ENCODE measurements at regions not wholly inside any gene's neighbourhood (a gene's known extent, or its start where the extent isn't known, plus 50 kb on each side); places are given as distances from the start of the nearest gene placed in this dataset.

GRCh38 chr5:156149213-156149612 lies 177.8 kb upstream of the SGCD start:
- Mint-ChIP-seq H3K27ac (no peak overlapping the region), H3K4me3 (no peak overlapping the region), H3K9me3 (peaks cover 2 to 5% of the 10 kb centered on the region in 2 donors), H3K4me1 (ENCODE audit: low read depth in 2 of 2) (no peaks in the 10 kb centered on the region), H3K27me3 (no peaks in the 10 kb centered on the region), H3K36me3 (ENCODE audit: insufficient read depth) (no peaks in the 10 kb centered on the region)
- ATAC-seq (replicated peaks) (no peak), DNase-seq (no peak)

- Mint-ChIP-seq H3K4me1 (ENCODE audit: low read depth in 2 of 2) (no peaks in the 10 kb centered on the region), H3K27ac (no peak overlapping the region), H3K27me3 (no peaks in the 10 kb centered on the region), H3K36me3 (ENCODE audit: insufficient read depth) (peaks cover 3% of the 10 kb centered on the region), H3K9me3 (no peaks in the 10 kb centered on the region), H3K4me3 (no peak overlapping the region)
- no peak for ATAC-seq (replicated peaks)
- DNase-seq, result no peak
Observed at GRCh38 chr5:156153602-156154001, 173.4 kb upstream of the SGCD start.

DNA sequence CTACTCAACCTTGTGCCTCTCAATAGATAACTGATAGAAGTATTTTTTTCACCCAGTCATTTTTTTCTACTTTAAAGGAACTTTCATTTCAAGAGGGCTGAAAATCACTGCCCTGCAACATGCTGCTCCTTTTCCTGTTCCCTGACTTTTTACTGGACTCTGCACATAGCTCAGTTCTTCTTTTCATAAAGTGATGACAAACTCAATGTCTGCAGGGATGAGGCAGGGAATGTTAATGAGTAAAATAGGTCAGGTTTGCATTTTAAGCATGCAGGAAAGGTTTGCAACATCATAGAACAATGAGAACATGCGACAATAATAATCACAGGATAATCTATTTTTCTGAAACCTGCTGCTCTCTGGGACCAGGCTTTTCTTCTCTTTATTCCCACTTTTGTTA lies 172.2 kb upstream of the SGCD start:
- H3K27ac Mint-ChIP-seq, result no peak overlapping the region
- H3K4me1 Mint-ChIP-seq (ENCODE audit: low read depth in 2 of 2), result no peaks in the 10 kb centered on the region
- peaks cover 3% of the 10 kb centered on the region for H3K36me3 Mint-ChIP-seq (ENCODE audit: insufficient read depth)

DNA sequence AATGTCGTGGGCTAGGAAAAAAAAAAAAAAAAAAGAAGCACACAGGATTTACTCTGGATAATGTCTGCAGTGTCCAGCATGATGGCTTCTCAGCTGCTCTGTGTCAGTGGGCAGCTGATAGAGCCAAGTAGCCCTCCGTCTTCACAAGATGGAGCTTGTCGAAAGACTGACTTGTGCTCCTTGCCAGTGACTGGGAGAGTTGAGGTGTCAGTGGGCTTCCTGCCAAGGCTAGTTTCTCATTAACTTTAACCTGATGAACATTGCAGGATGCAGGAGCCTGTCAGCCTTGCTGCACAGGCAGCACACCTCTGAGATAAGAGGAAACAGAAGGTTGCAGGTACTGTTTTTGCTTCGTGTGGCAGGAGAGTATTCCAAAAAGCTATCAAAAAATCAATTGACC lies 171.4 kb upstream of the SGCD start:
- Mint-ChIP-seq H3K4me1 (ENCODE audit: low read depth in 2 of 2) (no peaks in the 10 kb centered on the region), H3K9me3 (no peaks in the 10 kb centered on the region), H3K27ac (no peak overlapping the region)

More for the DNA sequence above, 172.2 kb upstream of the SGCD start:
- ATAC-seq (replicated peaks) (no peak), DNase-seq (no peak)
- H3K9me3 Mint-ChIP-seq, result no peaks in the 10 kb centered on the region
- H3K4me3 Mint-ChIP-seq, result no peak overlapping the region
- no peaks in the 10 kb centered on the region for H3K27me3 Mint-ChIP-seq

DNA sequence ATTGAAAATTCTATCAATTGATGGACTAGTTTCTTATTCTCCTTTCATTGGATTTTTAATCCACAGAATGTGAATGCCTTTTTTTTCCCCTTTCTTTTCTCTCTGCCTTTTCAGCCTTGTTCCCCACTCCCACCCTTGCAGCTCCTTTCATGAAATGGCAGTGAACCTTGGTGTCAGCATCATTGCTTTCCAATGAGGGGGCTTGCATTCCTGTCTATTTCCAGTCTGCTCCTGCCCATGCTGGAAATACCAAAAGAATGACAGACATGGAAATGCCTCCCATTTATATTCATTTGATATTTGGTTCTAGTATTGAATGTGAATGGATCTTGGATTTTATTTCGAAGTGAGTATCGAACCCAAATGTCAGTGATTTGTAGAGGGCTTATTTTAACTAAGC lies 162.7 kb upstream of the SGCD start:
- no peak for ATAC-seq (replicated peaks)
- no peak for DNase-seq
- no peaks in the 10 kb centered on the region for H3K36me3 Mint-ChIP-seq (ENCODE audit: insufficient read depth)

More for the DNA sequence above, 171.4 kb upstream of the SGCD start:
- Mint-ChIP-seq H3K4me3 (no peak overlapping the region), H3K36me3 (ENCODE audit: insufficient read depth) (peaks cover 3% of the 10 kb centered on the region), H3K27me3 (no peaks in the 10 kb centered on the region)
- ATAC-seq (replicated peaks) (no peak), DNase-seq (no peak)

DNA sequence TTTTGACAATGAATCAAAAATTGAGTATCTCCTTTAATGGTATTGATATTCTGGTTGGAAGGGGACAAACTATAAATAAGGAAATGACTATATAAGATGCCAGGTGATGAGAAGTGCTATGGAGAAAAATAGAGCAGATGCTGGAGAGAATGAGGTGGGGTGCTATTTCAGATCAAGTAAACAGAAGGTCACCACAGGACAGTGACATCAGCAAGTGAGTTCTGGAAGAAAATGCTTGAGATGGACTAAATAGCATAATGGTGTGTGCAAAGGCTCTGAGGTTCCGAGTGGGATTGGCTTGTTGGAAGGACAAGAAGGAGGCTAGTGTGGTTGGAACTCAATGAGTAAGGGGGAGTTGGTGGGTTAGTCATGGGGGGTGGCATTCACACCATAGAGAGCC lies 157.5 kb upstream of the SGCD start:
- H3K4me1 Mint-ChIP-seq (ENCODE audit: low read depth in 2 of 2), result no peaks in the 10 kb centered on the region
- H3K27me3 Mint-ChIP-seq, result peaks cover 0 to 9% of the 10 kb centered on the region in 2 donors
- DNase-seq, result no peak
- no peak for ATAC-seq (replicated peaks)
- H3K36me3 Mint-ChIP-seq (ENCODE audit: insufficient read depth), result no peaks in the 10 kb centered on the region
- H3K9me3 Mint-ChIP-seq, result no peaks in the 10 kb centered on the region
- no peak overlapping the region for H3K27ac Mint-ChIP-seq
- no peak overlapping the region for H3K4me3 Mint-ChIP-seq

More for the DNA sequence above, 162.7 kb upstream of the SGCD start:
- no peaks in the 10 kb centered on the region for H3K9me3 Mint-ChIP-seq
- no peak overlapping the region for H3K4me3 Mint-ChIP-seq
- no peak overlapping the region for H3K27ac Mint-ChIP-seq
- H3K27me3 Mint-ChIP-seq, result peaks cover 0 to 4% of the 10 kb centered on the region in 2 donors
- H3K4me1 Mint-ChIP-seq (ENCODE audit: low read depth in 2 of 2), result no peaks in the 10 kb centered on the region

GRCh38 chr5:156170351-156170961 lies 156.5 kb upstream of the SGCD start:
- Mint-ChIP-seq H3K27me3 (peaks cover 0 to 9% of the 10 kb centered on the region in 2 donors), H3K36me3 (ENCODE audit: insufficient read depth) (no peaks in the 10 kb centered on the region), H3K4me3 (no peak overlapping the region), H3K27ac (no peak overlapping the region), H3K9me3 (no peaks in the 10 kb centered on the region), H3K4me1 (ENCODE audit: low read depth in 2 of 2) (no peaks in the 10 kb centered on the region)
- DNase-seq, result no peak
- no peak for ATAC-seq (replicated peaks)

DNA sequence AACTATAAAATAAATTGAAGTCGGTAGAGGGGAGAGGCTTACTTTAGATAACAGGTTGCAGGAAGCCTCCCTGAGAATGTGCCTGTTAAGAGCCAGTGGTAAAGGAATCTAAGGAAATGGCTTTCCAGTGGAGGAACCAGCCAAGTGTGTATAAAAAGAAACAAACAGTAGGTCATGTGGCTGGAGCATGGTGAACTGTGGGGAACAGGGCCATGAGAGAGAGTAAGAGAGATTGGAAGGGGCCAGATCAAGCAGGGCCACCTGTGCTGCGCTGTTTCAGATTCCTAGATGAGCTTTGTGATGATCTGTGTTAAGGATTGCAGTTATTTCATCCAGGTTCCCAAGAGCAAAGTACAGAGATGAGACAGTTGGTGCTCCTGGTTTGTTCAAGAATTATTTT lies 152.7 kb upstream of the SGCD start:
- H3K36me3 Mint-ChIP-seq (ENCODE audit: insufficient read depth), result no peaks in the 10 kb centered on the region
- no peak overlapping the region for H3K27ac Mint-ChIP-seq
- peaks cover 0 to 5% of the 10 kb centered on the region in 2 donors for H3K27me3 Mint-ChIP-seq
- DNase-seq (no peak), ATAC-seq (replicated peaks) (no peak)
- no peaks in the 10 kb centered on the region for H3K4me1 Mint-ChIP-seq (ENCODE audit: low read depth in 2 of 2)
- H3K9me3 Mint-ChIP-seq, result no peaks in the 10 kb centered on the region
- H3K4me3 Mint-ChIP-seq, result no peak overlapping the region

GRCh38 chr5:156178117-156178516 lies 148.8 kb upstream of the SGCD start:
- H3K36me3 Mint-ChIP-seq (ENCODE audit: insufficient read depth), result no peaks in the 10 kb centered on the region
- ATAC-seq (replicated peaks) (no peak), DNase-seq (no peak)
- no peaks in the 10 kb centered on the region for H3K4me1 Mint-ChIP-seq (ENCODE audit: low read depth in 2 of 2)
- no peaks in the 10 kb centered on the region for H3K27me3 Mint-ChIP-seq
- H3K4me3 Mint-ChIP-seq, result no peak overlapping the region
- no peak overlapping the region for H3K27ac Mint-ChIP-seq
- no peaks in the 10 kb centered on the region for H3K9me3 Mint-ChIP-seq

DNA sequence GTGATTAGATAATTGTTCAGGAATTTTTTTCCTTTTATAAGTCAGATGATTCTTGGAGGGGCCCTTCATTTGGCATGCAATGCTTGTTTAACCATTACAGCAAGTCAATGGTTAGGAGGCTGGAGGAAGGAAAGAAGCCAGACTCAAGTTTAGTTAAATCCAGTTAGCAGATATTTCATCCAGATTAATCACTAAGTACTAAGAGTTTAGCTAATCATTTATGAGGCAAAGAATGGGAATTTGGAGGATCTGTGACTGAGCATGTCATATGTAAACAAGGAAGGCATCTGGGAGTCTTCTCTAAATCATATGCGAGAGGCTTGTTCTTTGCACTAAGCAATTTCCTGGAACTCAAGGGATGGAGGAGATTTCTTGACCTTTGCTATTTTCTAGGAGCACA lies 145.3 kb upstream of the SGCD start:
- Mint-ChIP-seq H3K27ac (no peak overlapping the region), H3K27me3 (no peaks in the 10 kb centered on the region), H3K4me3 (no peak overlapping the region), H3K4me1 (ENCODE audit: low read depth in 2 of 2) (no peaks in the 10 kb centered on the region), H3K9me3 (no peaks in the 10 kb centered on the region), H3K36me3 (ENCODE audit: insufficient read depth) (no peaks in the 10 kb centered on the region)
- ATAC-seq (replicated peaks), result no peak
- no peak for DNase-seq

GRCh38 chr5:156182174-156182967 lies 144.6 kb upstream of the SGCD start:
- Mint-ChIP-seq H3K27ac (no peak overlapping the region), H3K4me1 (ENCODE audit: low read depth in 2 of 2) (no peaks in the 10 kb centered on the region), H3K36me3 (ENCODE audit: insufficient read depth) (no peaks in the 10 kb centered on the region), H3K4me3 (no peak overlapping the region), H3K9me3 (no peaks in the 10 kb centered on the region), H3K27me3 (no peaks in the 10 kb centered on the region)
- DNase-seq, result no peak
- no peak for ATAC-seq (replicated peaks)

DNA sequence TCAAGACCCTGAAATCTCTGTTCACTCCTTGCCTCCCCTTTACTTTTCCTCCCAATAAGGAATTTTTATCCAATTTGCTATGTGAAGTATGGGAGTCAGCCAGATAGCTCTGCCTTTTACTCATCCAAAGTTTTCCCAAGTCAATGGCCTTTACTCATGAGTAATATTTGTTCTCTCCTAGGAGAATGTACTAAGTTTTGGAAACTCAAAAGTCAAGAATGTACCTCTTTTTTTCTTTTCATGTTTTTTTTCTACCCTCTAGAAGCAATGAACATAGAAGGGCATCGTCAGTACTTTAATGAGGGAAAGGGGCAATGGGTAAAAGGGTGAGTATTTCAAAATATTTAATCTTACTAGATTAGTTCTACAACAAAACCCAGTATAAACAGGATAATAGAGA lies 140.2 kb upstream of the SGCD start:
- ATAC-seq (replicated peaks) (no peak), DNase-seq (no peak)
- Mint-ChIP-seq H3K4me3 (no peak overlapping the region), H3K4me1 (ENCODE audit: low read depth in 2 of 2) (no peaks in the 10 kb centered on the region), H3K36me3 (ENCODE audit: insufficient read depth) (no peaks in the 10 kb centered on the region), H3K27ac (no peak overlapping the region), H3K9me3 (no peaks in the 10 kb centered on the region), H3K27me3 (no peaks in the 10 kb centered on the region)

DNA sequence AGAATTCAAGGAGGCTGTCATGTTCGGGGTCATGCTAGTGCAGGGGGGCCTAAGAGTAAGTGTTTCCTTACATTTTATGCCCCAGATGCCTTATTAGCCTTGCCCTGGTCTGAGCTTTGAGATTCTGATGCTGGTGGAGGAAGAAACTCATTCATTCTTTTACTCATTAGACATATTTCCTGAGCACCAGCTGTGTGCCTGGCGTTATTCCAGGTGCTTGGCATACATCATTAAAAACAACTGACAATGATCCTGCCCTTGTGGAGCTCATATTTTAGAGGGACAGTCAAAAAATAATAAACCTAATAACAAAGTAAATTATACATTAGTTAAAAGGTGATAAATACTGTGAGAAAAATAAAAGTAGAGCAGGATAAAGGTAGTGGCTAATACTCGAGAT lies 138.9 kb upstream of the SGCD start:
- ATAC-seq (replicated peaks), result no peak
- no peaks in the 10 kb centered on the region for H3K4me1 Mint-ChIP-seq (ENCODE audit: low read depth in 2 of 2)
- no peaks in the 10 kb centered on the region for H3K36me3 Mint-ChIP-seq (ENCODE audit: insufficient read depth)
- DNase-seq, result no peak
- H3K27me3 Mint-ChIP-seq, result no peaks in the 10 kb centered on the region
- no peak overlapping the region for H3K27ac Mint-ChIP-seq
- H3K4me3 Mint-ChIP-seq, result no peak overlapping the region
- H3K9me3 Mint-ChIP-seq, result no peaks in the 10 kb centered on the region

DNA sequence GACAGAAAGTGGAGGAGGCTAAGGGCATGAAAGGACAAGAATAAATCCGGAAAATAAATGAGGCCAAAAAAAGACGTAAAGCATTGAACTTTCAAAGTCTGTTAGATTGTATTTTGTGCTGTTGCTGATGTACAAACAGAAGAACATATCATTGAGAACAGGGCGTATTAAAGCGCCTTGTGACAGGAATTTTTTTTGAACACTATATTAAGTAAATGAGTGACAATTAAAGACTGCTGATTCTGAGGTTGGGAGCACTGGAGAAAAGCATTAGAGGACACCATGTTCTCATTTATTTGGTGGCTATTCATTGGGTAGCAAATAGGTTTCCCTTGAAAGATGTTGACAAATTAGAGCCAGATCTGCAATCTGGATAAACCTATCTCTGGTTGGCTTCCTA lies 137.3 kb upstream of the SGCD start:
- H3K4me1 Mint-ChIP-seq (ENCODE audit: low read depth in 2 of 2), result no peaks in the 10 kb centered on the region
- no peak overlapping the region for H3K4me3 Mint-ChIP-seq
- H3K27ac Mint-ChIP-seq, result no peak overlapping the region
- H3K9me3 Mint-ChIP-seq, result no peaks in the 10 kb centered on the region
- H3K36me3 Mint-ChIP-seq (ENCODE audit: insufficient read depth), result no peaks in the 10 kb centered on the region
- no peak for DNase-seq
- H3K27me3 Mint-ChIP-seq, result no peaks in the 10 kb centered on the region
- ATAC-seq (replicated peaks), result no peak
